ENCODE measurements at regions not wholly inside any gene's neighbourhood (a gene's known extent, or its start where the extent isn't known, plus 50 kb on each side); places are given as distances from the start of the nearest gene placed in this dataset.

DNA sequence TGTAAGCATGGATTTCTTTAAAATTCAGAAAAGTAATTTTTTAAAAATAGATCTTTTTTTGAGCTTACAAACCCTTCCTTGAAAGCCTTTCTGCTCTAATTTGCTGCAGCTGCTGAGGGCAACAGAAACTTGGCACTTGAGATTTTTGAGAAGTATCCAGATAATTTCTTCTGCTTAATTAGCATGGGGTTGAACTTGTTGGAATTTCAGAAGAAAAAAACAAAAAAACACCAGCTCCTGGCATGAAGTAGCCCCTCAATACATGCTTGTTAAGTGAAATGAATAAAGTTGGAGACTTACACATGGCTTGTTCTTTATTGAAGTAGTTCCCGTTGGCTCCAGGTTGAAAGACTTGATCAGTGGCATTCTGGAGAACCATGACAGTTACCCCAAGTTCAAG, 331.4 kb upstream of the RAG2 start:
- H3K27ac ChIP-seq: no peak overlapping the region
- H3K4me1 ChIP-seq (replicated peaks): no peaks in the 10 kb centered on the region
- no peaks in the 10 kb centered on the region for H3K36me3 ChIP-seq
- no peaks in the 10 kb centered on the region for H3K9me3 ChIP-seq (replicated peaks)
- no peaks in the 10 kb centered on the region for H3K27me3 ChIP-seq (replicated peaks)
- no peak overlapping the region for H3K4me3 ChIP-seq
- no peak for DNase-seq (ENCODE audit: low read depth in 1 of 2, low spot score in 2 of 2)

DNA sequence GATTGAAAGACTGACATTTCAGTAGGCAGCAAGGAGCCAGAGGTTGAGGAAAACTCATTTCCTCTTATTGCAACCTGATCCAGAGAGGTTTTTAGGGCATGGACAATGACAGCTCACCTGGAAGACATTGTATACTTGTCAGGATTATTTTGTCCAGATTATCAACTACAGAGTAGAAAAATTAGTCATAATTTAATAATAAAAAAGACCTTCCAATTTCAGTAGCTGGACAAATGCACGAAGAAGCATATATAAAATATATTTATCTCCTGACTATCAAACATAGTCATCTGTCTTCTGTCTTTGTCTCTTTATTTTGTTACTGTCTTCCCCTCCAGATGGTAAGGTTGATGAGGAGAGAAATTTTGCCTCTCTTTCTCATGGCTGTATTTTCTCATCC, 330.6 kb upstream of the RAG2 start:
- H3K4me3 ChIP-seq: no peak overlapping the region
- no peak overlapping the region for H3K27ac ChIP-seq
- no peaks in the 10 kb centered on the region for H3K36me3 ChIP-seq
- no peak for DNase-seq (ENCODE audit: low read depth in 1 of 2, low spot score in 2 of 2)
- H3K9me3 ChIP-seq (replicated peaks): no peaks in the 10 kb centered on the region
- H3K4me1 ChIP-seq (replicated peaks): no peaks in the 10 kb centered on the region
- no peaks in the 10 kb centered on the region for H3K27me3 ChIP-seq (replicated peaks)

DNA sequence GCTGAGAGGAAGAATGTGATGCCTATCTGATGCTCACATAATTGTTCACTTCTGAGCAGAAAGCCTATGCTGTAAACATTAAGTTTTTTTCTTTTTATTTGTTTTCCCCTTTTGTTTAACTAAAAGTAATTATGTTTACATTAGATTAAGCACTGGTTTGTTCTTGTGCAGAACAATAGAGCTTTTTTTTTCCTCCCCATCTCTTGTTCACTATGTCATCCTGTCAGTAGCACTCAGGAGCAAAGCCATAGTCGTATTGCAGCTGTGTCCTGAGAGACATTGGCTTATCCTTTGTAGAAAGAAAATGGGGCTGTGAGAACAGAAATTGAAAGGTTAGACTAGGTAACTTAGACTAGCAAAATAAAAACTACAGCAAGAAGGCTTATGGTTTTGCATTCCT, 301.8 kb upstream of the RAG2 start:
- DNase-seq (ENCODE audit: low read depth in 1 of 2, low spot score in 2 of 2): no peak
- no peaks in the 10 kb centered on the region for H3K36me3 ChIP-seq
- no peak overlapping the region for H3K4me3 ChIP-seq
- H3K27ac ChIP-seq: no peak overlapping the region
- no peaks in the 10 kb centered on the region for H3K9me3 ChIP-seq (replicated peaks)
- no peaks in the 10 kb centered on the region for H3K4me1 ChIP-seq (replicated peaks)
- H3K27me3 ChIP-seq (replicated peaks): 0 out of 2 replicates have a peak, but pooled peaks cover 3% of the 10 kb centered on the region

DNA sequence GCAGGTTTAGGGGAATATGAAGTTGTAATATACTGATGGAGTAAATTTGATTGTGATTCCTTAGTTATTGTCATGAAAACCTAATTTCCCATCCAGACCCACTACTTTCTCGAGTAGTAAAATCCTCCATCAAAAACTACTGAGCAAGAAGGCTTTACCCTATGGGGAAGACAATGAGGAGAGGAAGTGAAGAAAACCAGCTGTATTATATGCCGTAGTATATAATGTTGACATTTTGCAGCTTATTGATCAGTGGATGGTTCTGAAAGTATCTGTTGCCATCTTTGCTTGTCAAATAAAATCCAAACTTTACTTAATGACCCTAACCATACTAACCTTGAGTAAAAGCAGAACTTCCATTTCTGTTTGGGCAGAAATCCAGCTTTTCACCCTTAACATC, 292.8 kb upstream of the RAG2 start:
- Histone ChIP-seq H3K27me3 (replicated peaks) (no peaks in the 10 kb centered on the region), H3K36me3 (no peaks in the 10 kb centered on the region), H3K4me1 (replicated peaks) (no peaks in the 10 kb centered on the region), H3K27ac (no peak overlapping the region), H3K4me3 (no peak overlapping the region), H3K9me3 (replicated peaks) (no peaks in the 10 kb centered on the region)
- no peak for DNase-seq (ENCODE audit: low read depth in 1 of 2, low spot score in 2 of 2)

DNA sequence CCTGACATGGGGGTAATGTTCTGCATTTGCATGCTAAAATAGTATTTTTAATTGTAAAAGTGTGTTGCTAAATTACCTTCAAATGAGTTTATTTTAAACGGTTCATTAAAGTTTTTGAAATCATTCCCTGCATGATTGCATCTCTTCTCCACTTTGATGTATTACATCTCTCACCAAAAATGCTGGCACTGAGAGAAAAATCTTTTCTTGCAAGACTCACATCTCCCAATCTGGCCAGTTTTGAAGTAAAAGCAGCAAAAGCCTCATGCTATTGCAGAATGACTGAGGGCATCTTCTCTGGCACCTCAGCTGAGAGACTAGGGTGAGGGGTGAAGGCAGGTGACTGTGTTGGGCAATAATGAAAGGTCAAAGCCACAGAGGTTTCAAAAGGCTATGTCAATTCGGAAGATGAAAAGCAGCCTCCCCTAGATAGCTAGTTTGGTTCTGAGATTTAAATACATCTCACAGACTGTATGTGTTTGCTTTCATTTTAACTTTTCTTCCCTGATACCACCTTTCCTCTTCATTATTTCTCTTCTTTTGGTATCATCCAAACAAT, 292.2 kb upstream of the RAG2 start:
- no peak for DNase-seq (ENCODE audit: low read depth in 1 of 2, low spot score in 2 of 2)
- Histone ChIP-seq H3K4me1 (replicated peaks) (no peaks in the 10 kb centered on the region), H3K4me3 (no peak overlapping the region), H3K27me3 (replicated peaks) (no peaks in the 10 kb centered on the region), H3K9me3 (replicated peaks) (no peaks in the 10 kb centered on the region), H3K27ac (no peak overlapping the region), H3K36me3 (no peaks in the 10 kb centered on the region)

DNA sequence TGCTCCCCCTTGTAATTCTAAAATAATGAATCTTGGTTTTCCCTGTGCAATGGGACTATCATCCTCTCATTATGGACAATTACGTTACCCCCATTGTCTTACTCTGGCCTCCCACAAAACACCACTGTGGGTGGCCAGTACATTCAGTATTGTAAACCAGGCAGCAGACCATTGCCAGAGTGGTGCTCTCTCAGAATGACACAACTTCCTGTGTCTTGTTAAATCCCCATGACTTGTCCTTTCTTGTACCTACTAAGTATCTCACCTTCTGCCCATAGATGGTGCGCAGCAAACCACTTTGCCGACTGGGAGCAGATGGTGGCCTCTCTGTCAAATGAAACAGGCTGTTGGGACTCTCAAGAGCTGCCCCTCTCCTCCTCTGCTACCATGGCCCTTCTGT, 287.1 kb upstream of the RAG2 start:
- no peaks in the 10 kb centered on the region for H3K4me1 ChIP-seq (replicated peaks)
- H3K27me3 ChIP-seq (replicated peaks): no peaks in the 10 kb centered on the region
- no peak for DNase-seq (ENCODE audit: low read depth in 1 of 2, low spot score in 2 of 2)
- no peak overlapping the region for H3K4me3 ChIP-seq
- H3K27ac ChIP-seq: no peak overlapping the region
- no peaks in the 10 kb centered on the region for H3K36me3 ChIP-seq
- H3K9me3 ChIP-seq (replicated peaks): no peaks in the 10 kb centered on the region

DNA sequence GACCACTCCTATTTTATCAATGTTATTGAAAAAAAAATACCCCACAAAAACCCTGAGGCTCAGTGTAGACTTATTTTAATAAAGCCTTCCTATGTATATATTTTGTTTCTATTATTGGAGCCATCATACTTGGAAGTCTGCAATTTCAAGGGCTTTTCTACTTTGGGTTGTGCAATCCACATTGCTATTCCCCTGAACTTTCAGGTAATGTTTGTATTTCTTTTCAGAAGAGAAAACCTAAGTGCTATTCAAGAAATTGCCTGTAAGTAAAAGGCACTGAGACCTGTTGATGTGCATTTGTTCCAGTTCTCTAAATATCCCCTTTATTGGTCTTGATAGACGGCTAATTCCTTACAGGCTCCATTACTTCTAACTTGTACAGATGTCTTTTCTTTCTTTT, 280.7 kb upstream of the RAG2 start:
- Histone ChIP-seq H3K9me3 (replicated peaks) (no peaks in the 10 kb centered on the region), H3K4me1 (replicated peaks) (no peaks in the 10 kb centered on the region), H3K36me3 (no peaks in the 10 kb centered on the region), H3K27me3 (replicated peaks) (no peaks in the 10 kb centered on the region), H3K27ac (no peak overlapping the region), H3K4me3 (no peak overlapping the region)
- DNase-seq (ENCODE audit: low read depth in 1 of 2, low spot score in 2 of 2): no peak

DNA sequence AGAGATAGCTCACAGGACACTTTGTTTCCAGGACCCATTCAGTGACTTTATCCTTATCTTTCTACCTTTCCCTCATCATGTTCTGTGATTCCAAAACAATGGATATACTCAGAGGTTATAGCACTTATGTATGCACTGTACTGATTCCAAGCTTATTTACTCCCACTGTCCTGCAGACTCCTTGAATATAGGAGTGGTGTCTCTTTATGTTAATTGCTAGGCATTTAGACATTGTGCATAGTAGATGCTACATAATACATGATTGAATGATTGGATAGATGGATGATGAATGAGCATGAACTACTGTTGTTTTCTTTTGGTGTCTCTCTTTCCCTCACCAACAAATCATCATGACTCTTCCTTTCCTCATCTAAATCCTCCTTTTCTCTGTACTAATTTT, 279.1 kb upstream of the RAG2 start:
- H3K9me3 ChIP-seq (replicated peaks): no peaks in the 10 kb centered on the region
- H3K27me3 ChIP-seq (replicated peaks): no peaks in the 10 kb centered on the region
- no peak overlapping the region for H3K27ac ChIP-seq
- no peaks in the 10 kb centered on the region for H3K36me3 ChIP-seq
- DNase-seq (ENCODE audit: low read depth in 1 of 2, low spot score in 2 of 2): no peak
- H3K4me3 ChIP-seq: no peak overlapping the region
- H3K4me1 ChIP-seq (replicated peaks): no peaks in the 10 kb centered on the region

DNA sequence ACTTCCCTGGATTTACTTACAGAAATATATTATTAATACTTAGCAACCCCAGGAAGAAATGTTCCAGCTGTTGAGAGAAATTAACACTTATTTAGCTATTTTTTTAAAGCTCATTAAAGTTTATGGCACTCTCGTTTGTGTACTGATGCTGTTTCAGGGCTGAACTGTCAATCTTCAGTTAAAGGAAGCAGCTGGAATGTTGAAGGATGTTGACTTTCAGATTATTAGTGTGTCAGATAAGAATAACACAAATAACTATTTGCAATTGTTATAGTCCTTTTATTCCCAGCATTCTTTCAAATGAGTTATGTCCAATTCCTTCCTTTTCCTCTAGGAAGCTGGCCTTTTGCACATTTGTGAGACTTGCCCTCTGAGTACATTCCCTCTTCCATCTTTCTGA, 278.2 kb upstream of the RAG2 start:
- no peaks in the 10 kb centered on the region for H3K9me3 ChIP-seq (replicated peaks)
- no peaks in the 10 kb centered on the region for H3K4me1 ChIP-seq (replicated peaks)
- H3K27me3 ChIP-seq (replicated peaks): no peaks in the 10 kb centered on the region
- DNase-seq (ENCODE audit: low read depth in 1 of 2, low spot score in 2 of 2): no peak
- H3K36me3 ChIP-seq: no peaks in the 10 kb centered on the region
- no peak overlapping the region for H3K27ac ChIP-seq
- no peak overlapping the region for H3K4me3 ChIP-seq

DNA sequence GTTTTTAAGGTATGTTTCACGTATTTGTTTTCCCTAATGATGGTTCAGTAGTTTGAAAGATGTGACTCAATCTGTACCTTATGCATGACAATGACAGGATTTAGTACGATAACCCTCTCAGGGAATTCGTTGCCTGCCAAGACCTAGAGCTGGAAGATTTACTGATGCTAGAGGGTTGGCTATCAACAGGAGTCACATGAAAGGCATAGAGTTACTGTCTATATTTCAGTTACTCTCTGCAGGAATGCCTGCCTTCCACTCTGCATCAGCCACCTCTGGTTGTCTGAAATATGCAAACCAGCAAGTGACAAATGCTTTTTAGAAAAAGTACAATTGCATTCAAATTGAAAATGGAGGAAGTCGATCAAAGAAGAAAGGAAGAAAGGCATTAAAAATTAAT, 276.3 kb upstream of the RAG2 start:
- Histone ChIP-seq H3K9me3 (replicated peaks) (no peaks in the 10 kb centered on the region), H3K36me3 (no peaks in the 10 kb centered on the region), H3K27me3 (replicated peaks) (no peaks in the 10 kb centered on the region), H3K4me1 (replicated peaks) (no peaks in the 10 kb centered on the region), H3K27ac (no peak overlapping the region), H3K4me3 (no peak overlapping the region)
- DNase-seq (ENCODE audit: low read depth in 1 of 2, low spot score in 2 of 2): no peak

DNA sequence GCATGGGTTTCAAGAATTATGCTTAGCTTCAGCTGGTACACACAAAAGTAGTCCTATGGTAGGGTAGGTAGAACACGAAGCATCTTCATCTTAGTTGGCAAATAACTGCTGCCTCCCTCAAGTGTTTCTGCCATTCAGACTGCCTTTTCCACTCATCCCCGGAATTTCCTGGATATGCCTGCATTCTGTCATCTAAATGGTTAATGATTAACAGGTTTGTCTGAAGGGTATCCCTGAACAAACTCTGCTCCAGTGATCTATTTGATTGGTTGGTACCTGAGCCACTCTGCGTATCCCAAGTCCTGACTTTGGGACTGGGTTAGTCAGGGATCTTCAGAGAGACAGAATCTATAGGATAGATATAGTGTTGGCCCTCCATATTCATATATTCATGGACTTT, 272.3 kb upstream of the RAG2 start:
- DNase-seq (ENCODE audit: low read depth in 1 of 2, low spot score in 2 of 2): no peak
- Histone ChIP-seq H3K27me3 (replicated peaks) (no peaks in the 10 kb centered on the region), H3K4me1 (replicated peaks) (no peaks in the 10 kb centered on the region), H3K4me3 (no peak overlapping the region), H3K27ac (no peak overlapping the region), H3K9me3 (replicated peaks) (no peaks in the 10 kb centered on the region), H3K36me3 (no peaks in the 10 kb centered on the region)

DNA sequence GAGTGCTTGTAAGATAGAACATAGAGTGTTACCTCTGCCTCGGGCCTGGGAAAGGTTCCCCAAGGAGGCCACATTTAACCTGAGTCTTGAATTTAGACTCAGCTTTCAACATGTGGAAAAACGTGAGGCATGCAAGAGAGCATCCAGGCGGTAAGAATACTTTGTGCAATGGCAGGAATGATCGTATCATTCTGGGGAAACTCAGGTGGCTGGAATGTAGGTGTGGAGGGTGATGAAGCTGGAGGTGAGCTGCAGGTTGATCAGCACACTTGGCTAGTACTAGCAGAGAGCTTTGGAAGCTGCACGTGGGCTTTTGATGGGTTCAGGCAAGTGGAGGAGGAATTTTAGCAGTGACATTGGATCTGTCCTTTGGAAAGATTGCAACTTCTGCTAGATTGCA, 270.3 kb upstream of the RAG2 start:
- Histone ChIP-seq H3K36me3 (no peaks in the 10 kb centered on the region), H3K4me1 (replicated peaks) (no peaks in the 10 kb centered on the region), H3K9me3 (replicated peaks) (no peaks in the 10 kb centered on the region), H3K27me3 (replicated peaks) (0 out of 2 replicates have a peak, but pooled peaks cover 4% of the 10 kb centered on the region), H3K27ac (no peak overlapping the region), H3K4me3 (no peak overlapping the region)
- no peak for DNase-seq (ENCODE audit: low read depth in 1 of 2, low spot score in 2 of 2)

DNA sequence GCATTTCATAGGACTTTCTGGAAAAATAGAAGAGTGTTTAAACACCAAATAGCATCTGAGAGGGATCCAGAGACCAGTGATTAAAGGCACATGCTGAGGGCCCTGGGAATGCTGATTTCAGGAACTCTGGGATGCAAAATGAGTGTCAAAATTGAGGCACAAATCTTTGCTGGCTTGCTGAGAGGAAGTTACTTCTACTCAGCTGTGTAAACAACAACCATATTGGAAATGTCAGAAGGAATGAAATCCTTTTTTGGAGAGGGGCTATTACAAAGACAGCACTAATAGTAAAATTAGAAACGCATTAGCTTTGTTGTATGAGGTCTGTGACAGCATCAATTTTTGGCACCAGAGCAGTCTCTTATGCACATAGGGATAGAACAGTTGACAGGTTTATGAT, 267.8 kb upstream of the RAG2 start:
- H3K4me3 ChIP-seq: no peak overlapping the region
- no peaks in the 10 kb centered on the region for H3K9me3 ChIP-seq (replicated peaks)
- H3K27ac ChIP-seq: no peak overlapping the region
- H3K4me1 ChIP-seq (replicated peaks): no peaks in the 10 kb centered on the region
- H3K36me3 ChIP-seq: no peaks in the 10 kb centered on the region
- no peak for DNase-seq (ENCODE audit: low read depth in 1 of 2, low spot score in 2 of 2)
- H3K27me3 ChIP-seq (replicated peaks): 0 out of 2 replicates have a peak, but pooled peaks cover 4% of the 10 kb centered on the region

DNA sequence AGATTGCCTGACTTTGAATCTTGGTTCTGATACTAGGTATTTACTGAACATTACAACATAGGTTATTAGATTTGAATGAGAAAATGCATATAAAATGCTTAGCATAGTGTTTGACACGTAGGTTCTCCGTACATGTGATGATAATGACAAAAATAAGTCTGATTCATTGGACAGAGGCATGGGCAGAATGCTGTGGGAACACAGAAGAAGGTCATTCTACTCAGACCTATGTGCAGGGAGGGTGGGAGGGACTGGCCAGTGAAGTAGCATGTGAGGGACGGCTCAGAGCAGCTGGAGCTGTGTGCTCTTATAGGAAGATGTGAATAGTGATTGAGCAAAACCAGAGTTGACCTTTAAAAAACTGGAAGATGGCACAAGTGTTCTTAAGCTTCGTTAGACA, 256.8 kb upstream of the RAG2 start:
- H3K4me1 ChIP-seq (replicated peaks): no peaks in the 10 kb centered on the region
- H3K27me3 ChIP-seq (replicated peaks): 0 out of 2 replicates have a peak, but pooled peaks cover 4% of the 10 kb centered on the region
- DNase-seq (ENCODE audit: low read depth in 1 of 2, low spot score in 2 of 2): no peak
- no peaks in the 10 kb centered on the region for H3K9me3 ChIP-seq (replicated peaks)
- no peaks in the 10 kb centered on the region for H3K36me3 ChIP-seq
- no peak overlapping the region for H3K27ac ChIP-seq
- H3K4me3 ChIP-seq: no peak overlapping the region

DNA sequence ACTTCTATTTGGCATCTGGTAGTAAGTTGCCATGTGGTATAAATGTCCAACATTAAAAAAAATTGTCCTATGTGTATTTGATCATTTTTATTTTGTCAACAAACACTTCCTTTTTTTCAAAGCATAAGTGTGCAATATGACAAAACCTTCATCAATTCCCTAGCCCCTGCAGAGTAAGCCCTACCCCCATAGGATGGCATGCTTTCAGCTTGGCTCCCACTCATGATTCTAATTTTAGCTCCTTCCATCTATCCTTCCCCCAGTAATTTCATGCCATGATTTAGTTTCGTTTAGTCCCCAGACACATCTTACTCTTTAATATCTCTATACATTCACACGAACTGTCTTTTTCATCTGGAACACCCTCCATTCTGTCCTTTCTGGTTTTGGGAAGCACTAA, 250.6 kb upstream of the RAG2 start:
- H3K4me3 ChIP-seq: no peak overlapping the region
- DNase-seq (ENCODE audit: low read depth in 1 of 2, low spot score in 2 of 2): no peak
- H3K27me3 ChIP-seq (replicated peaks): 0 out of 2 replicates have a peak, but pooled peaks cover 10% of the 10 kb centered on the region

More for the DNA sequence above, 250.6 kb upstream of the RAG2 start:
- H3K27ac ChIP-seq: no peak overlapping the region
- no peaks in the 10 kb centered on the region for H3K36me3 ChIP-seq
- H3K4me1 ChIP-seq (replicated peaks): no peaks in the 10 kb centered on the region
- H3K9me3 ChIP-seq (replicated peaks): no peaks in the 10 kb centered on the region

All from SJSA1 (cell line).